Left cardiac atrium (tissue), 4 donors: ENCODE measurements at regions not wholly inside any gene's neighbourhood (a gene's known extent, or its start where the extent isn't known, plus 50 kb on each side); places are given as distances from the start of the nearest gene placed in this dataset.
A peak's percentile ranks its signal among the peaks of the same experiment; 100 is the strongest.

ENCODE experiments used
- ATAC-seq, 2 donors: fragments of 200-7000 bp; cut with Tn5 transposase; one replicate each; pipeline ENCODE4 v1.9.1; 2020; ENCODE audit warnings: mild to moderate bottlenecking in 2 of 2, moderate library complexity in 2 of 2
- DNase-seq: peaks from one replicate; pipeline ENCODE4 v3.0.0-alpha.2; 2020
- intact Hi-C, 2 donors: fragments of 100-400 bp; cut with DNase I; formaldehyde crosslinking; loops; one replicate each; pipeline versions ENCODE4 v1.14.1 to v1.15.1; 2022 to 2023
- donor health status: DM: no; HTN: yes; CAD: no.
- donor health status: DM: no; HTN: yes; CAD: no; lungs with severe emphysema.
- donor health status: DM: yes; HTN: yes; CAD: no.
- donor health status: Dilated cardiomyopathy.

DNA sequence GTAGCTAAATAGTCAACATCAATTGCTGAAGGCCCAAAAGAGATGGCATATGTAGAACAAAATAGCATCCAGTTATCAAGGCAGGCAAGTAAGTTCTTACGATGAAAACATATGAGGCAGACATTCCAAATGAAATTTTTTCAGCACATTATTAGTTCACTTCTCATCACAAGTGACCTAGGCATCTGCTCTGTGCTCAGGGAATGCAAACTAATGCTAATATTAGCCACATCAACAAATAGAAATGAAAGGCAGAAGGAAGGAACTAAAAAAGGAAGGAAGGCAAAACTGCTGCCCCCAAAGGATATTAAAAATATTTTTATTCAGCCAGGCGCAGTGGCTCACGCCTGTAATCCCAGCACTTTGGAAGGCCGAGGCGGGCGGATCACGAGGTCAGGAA is 51.2 kb upstream of the ROCK1 start:
- peak in 1 of 2 donors; percentile 47 for ATAC-seq
- DNase-seq: no peak
- intact Hi-C loops: loop anchor here in 1 of 2 donors (10.0 kb wide), 1 partner anchor 62 kb away; no protein-coding TSS in a partner anchor

- no peak for DNase-seq
- intact Hi-C loops: loop anchor here in 1 of 2 donors (10.0 kb wide), 1 partner anchor 61 kb away; no protein-coding TSS in a partner anchor
- peak; percentile 68 to 92 for ATAC-seq
These were observed 52.3 kb upstream of the ROCK1 start for GRCh38 chr18:21163647-21164547.

DNA sequence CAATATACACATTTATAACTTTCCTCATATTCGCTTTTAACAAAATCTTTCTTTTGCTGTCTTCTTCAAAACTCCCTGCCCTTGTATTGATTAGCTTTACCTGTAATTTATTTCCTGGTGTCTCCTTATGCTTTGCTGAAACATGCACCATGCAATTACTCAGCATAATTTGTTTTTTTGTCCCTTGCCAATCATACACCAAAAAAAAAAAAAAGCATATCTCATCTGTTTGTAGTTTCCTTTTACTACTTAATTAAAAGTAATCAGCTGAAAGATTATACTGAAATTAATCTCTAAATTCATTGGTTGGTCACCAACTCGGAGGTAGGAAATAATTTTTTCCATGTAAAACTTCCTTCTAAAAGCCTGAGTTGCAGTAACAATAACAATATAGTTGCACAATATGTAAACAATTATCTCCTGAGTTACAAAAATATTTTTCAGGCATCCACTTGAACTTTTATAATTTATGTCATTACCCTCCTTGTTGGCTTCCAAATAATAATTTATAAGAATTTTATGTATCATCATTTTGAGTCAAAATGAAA is 53.0 kb upstream of the ROCK1 start:
- ATAC-seq: no peak
- intact Hi-C loops: loop anchor here in 1 of 2 donors (10.0 kb wide), 1 partner anchor 60 kb away; no protein-coding TSS in a partner anchor

GRCh38 chr18:21167641-21168377 is 56.2 kb upstream of the ROCK1 start:
- intact Hi-C loops: loop anchor here in 1 of 2 donors (10.0 kb wide), 1 partner anchor 57 kb away; no protein-coding TSS in a partner anchor
- no peak for DNase-seq
- no peak for ATAC-seq

More for the DNA sequence above, 53.0 kb upstream of the ROCK1 start:
- DNase-seq: no peak

DNA sequence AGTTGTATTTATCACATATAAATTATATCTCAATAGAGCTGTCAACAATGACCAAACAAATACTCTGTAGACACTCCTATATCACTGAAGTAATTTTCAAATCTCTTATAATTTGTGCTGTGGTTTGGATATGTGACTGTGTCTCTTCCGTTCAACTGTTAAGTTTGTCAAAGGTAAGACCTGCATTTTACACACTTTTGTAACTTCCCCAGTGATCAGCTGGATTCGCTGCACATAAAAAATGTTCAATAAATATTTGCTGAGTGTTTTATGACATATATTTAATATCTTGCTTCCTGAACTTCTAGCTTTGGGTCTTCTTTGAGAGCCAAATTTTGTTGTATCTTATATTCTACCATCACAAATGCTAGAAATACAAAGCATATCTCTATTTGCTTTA is 57.3 kb upstream of the ROCK1 start:
- ATAC-seq (no peak), DNase-seq (no peak)
- intact Hi-C loops: loop anchor here in 1 of 2 donors (10.0 kb wide), 1 partner anchor 56 kb away; no protein-coding TSS in a partner anchor

DNA sequence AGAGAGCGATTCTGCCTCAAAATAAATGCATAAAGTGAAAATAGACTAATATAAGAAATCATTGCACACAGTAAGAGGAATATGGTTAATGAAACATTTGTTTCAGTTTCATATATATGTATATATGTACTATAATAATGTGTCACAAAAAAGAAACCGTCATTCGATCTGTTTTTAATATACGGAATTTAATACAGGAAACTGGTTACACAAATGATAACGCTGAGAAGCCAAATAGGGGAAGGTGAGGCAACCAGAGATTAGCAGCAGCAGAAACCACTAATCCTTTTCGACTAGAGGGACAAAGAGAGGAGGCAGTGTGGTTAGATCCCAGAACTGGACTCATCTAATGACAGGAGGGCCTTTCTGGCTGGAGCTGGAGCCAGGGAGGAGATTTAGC is 64.2 kb upstream of the GREB1L start:
- DNase-seq (no peak), ATAC-seq (no peak)
- intact Hi-C loops: loop anchor here in 1 of 2 donors (10.0 kb wide), 1 partner anchor 173 kb away; no protein-coding TSS in a partner anchor

GRCh38 chr18:21179590-21180220 is 62.3 kb upstream of the GREB1L start:
- DNase-seq (peak; percentile 48), ATAC-seq (peak; percentile 50 to 67)
- intact Hi-C loops: loop anchor here in 1 of 2 donors (10.0 kb wide), 1 partner anchor 175 kb away; no protein-coding TSS in a partner anchor

GRCh38 chr18:21180588-21180987 is 61.4 kb upstream of the GREB1L start:
- intact Hi-C loops: no loop called here
- no peak for DNase-seq
- ATAC-seq: no peak

DNA sequence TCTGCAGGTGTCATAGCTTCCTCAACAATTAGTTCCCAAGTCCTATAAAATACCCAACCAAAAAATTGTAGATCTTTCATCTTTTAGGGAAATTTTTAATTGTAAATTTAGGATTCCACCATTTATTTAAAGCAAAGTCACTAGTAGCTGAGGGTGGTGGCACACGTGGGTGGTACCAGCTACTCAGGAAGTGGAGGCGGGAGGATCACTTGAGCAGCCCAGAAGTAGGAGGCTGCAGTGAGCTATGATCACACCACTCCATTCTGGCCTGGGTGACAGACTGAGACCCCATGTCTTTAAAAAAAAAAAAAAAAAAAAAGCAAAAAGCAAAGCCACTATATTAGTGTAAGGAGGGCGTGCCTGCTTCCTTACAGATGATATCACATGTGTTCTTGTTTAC is 60.3 kb upstream of the GREB1L start:
- no peak for ATAC-seq
- no peak for DNase-seq
- intact Hi-C loops: no loop called here

GRCh38 chr18:21183670-21184069 is 58.4 kb upstream of the GREB1L start:
- no peak for DNase-seq
- no peak for ATAC-seq
- intact Hi-C loops: no loop called here

DNA sequence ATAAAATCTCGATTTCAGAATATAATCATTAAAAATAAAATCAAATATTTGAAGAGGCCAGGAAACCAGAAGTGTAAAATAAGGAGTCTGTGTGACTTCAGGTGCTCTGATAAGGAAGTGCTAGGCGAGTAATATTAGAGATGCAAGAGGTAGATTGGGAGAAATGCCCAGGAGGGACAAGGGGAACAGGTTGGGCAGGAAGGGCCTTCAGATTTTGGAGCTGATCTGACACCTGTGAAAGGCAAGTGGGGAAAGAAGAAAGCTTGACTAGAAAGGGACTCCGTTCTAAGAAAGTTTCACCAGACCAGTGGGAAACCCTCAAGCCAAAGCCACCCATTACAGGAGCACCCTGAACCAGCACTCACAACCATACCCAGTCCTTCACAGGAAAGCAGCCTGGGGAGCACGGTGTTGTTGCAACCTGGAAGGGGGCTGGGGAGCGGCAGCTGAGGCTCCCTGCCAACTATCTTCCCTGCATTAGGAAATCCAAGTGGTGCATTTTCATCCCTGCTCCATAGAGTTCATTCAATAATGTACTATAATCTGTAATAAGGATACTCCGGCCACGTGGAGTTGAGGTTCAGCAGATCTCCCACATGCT is 57.5 kb upstream of the GREB1L start:
- DNase-seq (no peak), ATAC-seq (no peak)
- intact Hi-C loops: no loop called here

DNA sequence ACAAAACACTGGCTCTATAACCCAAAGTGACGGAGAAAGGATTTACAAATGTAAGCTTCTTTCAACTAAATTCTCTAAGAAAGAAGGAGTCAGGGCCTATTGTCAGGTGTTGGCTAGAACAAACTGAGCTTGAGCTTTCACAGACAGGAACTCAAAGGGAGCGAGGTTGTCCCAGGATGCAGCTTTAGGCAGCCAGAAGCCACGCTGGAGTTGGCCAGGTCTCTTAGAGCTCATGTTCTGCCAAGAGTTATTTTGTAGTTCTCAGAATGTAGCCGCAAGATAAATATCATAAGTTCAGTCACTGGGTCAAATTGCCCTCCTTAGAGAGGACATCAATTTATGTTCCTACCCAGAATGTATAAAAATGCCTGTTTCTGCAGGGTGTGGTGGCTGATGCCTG is 54.1 kb upstream of the GREB1L start:
- intact Hi-C loops: no loop called here
- no peak for ATAC-seq
- DNase-seq: no peak

DNA sequence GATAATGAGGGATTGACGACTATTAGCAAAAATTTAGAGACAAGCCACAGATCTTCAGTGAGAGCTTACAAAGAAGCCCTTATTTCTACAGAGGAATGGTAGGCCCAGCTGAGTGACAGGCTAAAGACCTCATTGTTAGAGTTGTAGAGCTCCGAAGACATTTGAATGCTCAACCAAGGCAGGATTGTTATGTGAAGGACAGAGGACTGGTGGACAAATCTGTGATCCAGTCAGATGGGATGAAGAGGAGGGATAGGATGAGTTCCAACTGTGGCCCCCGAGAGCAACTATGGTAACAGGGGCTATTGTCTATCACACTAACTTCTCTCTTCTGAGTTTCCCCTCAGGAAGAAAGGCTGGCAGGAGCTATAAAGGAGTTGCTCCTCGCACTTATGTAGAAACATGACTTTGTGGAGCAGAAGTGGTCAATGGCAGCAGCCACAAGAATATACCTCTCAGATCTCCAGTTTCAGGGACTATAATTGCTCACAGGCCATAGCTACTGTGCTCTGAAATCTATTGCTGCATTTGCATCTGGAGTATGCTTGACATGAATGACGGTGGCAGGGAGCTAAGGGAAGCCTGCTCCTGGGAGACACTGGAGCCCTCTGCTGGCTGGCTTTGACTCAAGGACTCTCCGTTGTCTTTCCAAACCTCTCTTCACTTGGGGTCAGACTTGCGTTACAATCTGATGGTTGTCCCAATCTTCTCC is 50.3 kb upstream of the GREB1L start:
- DNase-seq: peak; percentile 33
- intact Hi-C loops: no loop called here

More for the DNA sequence above, 50.3 kb upstream of the GREB1L start:
- ATAC-seq: peak; percentile 76 to 78
